Transverse colon (tissue), 4 donors: ENCODE measurements at regions not wholly inside any gene's neighbourhood (a gene's known extent, or its start where the extent isn't known, plus 50 kb on each side); places are given as distances from the start of the nearest gene placed in this dataset.

Source experiments
- DNase-seq: peaks from one replicate; pipeline ENCODE4 v3.0.0-alpha.2; 2019
- H3K27ac ChIP-seq, 4 donors: fragments of 200-600 bp; sonication (generic); 2 replicates each; pipeline ENCODE4 v1.5.1; 2016 to 2018; ENCODE audit warnings: inconsistent platforms in 4 of 4
- H3K27me3 ChIP-seq: fragments of 200-600 bp; sonication (generic); 2 replicates; pipeline ENCODE4 v1.5.1; 2017; ENCODE audit warnings: inconsistent platforms
- H3K36me3 ChIP-seq, 4 donors: fragments of 200-600 bp; sonication (generic); 2 replicates each; pipeline ENCODE4 v1.5.1; 2017 to 2019; ENCODE audit warnings: inconsistent platforms in 4 of 4
- H3K4me1 ChIP-seq, 4 donors: fragments of 200-600 bp; sonication (generic); 2 replicates each; pipeline ENCODE4 v1.5.1; 2017 to 2020; ENCODE audit warnings: inconsistent platforms in 4 of 4
- H3K4me3 ChIP-seq, 4 donors: fragments of 200-600 bp; sonication (generic); 1 replicate in 1 of 4; 2 replicates in 3 of 4; pipeline versions ENCODE4 v1.5.1 to v1.6.1; 2017 to 2019; ENCODE audit warnings: inconsistent platforms in 4 of 4
- H3K9me3 ChIP-seq, 2 donors: fragments of 200-600 bp; sonication (generic); 2 replicates each; pipeline ENCODE4 v1.5.1; 2017 to 2019; ENCODE audit warnings: inconsistent platforms in 2 of 2
- CTCF ChIP-seq, 5 experiments: fragments of 200-600 bp in 3 of 5; fragments of 450-650 bp in 2 of 5; sonication (generic) in 3 of 5; IDR thresholded peaks; 1 replicate in 2 of 5; 2 replicates in 3 of 5; pipeline ENCODE4 v1.5.1; 2016 to 2017; ENCODE audit warnings: antibody characterized with exemption in 5 of 5, inconsistent platforms in 3 of 5, mild to moderate bottlenecking in 2 of 5, moderate library complexity in 1 of 5
- EP300 ChIP-seq: sonication (generic); formaldehyde crosslinking; IDR thresholded peaks from one replicate; pipeline ENCODE4 v1.6.1; 2017; ENCODE audit warnings: antibody characterized with exemption, low read depth
- POLR2A ChIP-seq: fragments of 450-650 bp; IDR thresholded peaks from one replicate; pipeline ENCODE4 v1.6.1; 2016; ENCODE audit warnings: antibody characterized with exemption, mild to moderate bottlenecking, moderate library complexity
- POLR2AphosphoS5 ChIP-seq, 3 donors: sonication (generic); formaldehyde crosslinking; IDR thresholded peaks; one replicate each; pipeline ENCODE4 v1.6.1; 2016; ENCODE audit warnings: antibody characterized with exemption in 3 of 3
- WGBS, 2 donors: methylation state at CpG; one replicate each; pipeline ENCODE4 v1.1.5; 2018; ENCODE audit warnings: low coverage in 1 of 2; 5-methylcytosine and 5-hydroxymethylcytosine counted together
- in situ Hi-C, 4 donors: fragments of 200-750 bp; cut with MboI; loops; one replicate each; pipeline versions ENCODE4 v1.15.0 to v1.15.1; 2017; ENCODE audit warnings: low sequenced_read_pairs in 3 of 4, low pct_ligation_motif_present in 1 of 4, low pct_unique_long_range_greater_than_20kb in 1 of 4
- intact Hi-C: fragments of 100-400 bp; cut with DNase I; formaldehyde crosslinking; loops from one replicate; pipeline ENCODE4 v1.15.1; 2023; ENCODE audit warnings: low total_unique reads

DNA sequence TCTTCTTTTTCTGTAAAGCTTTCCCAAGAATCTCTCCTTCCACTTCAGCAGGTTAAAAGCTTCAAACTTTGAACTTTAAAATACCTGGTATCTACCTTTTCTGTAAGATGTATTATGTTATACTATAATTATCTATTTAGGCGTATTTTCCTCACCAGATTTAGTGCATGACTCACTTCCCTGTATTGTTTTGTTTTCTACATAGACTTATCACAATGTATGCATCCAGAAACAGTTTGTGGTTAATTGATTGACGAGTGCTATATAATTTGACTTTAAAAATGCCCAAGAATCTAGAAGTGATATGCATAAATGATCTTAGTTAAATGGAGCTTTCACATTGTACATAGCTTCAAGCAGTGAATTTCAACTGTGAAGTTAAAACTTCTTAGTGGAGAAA is 473.9 kb upstream of the CDH2 start:
- TF ChIP-seq POLR2A, result no peak
- no peak for TF ChIP-seq CTCF (IDR thresholded peaks at IDR 0.05)
- TF ChIP-seq POLR2AphosphoS5 (IDR thresholded peaks at IDR 0.05), result no peak
- TF ChIP-seq EP300, result no peak
- no peaks in the 10 kb centered on the region for H3K36me3 ChIP-seq
- no peaks in the 10 kb centered on the region for H3K9me3 ChIP-seq
- H3K4me3 ChIP-seq, result no peak overlapping the region
- in situ Hi-C loops (loop anchor here in 1 of 4 donors (25.0 kb wide), 1 partner anchor 136 kb away; no protein-coding TSS in a partner anchor), intact Hi-C loops (no loop called here)
- 61 to 78% methylated on average over 2 of the region's 2 CpGs for WGBS, 2 donors
- H3K27me3 ChIP-seq, result no peaks in the 10 kb centered on the region
- no peaks in the 10 kb centered on the region for H3K4me1 ChIP-seq
- no peak for DNase-seq
- no peak overlapping the region for H3K27ac ChIP-seq

- in situ Hi-C loops, result no loop called here
- no peaks in the 10 kb centered on the region for H3K9me3 ChIP-seq
- no peak for DNase-seq
- H3K4me3 ChIP-seq, result no peak overlapping the region
- TF ChIP-seq CTCF (IDR thresholded peaks at IDR 0.05) (no peak), EP300 (no peak), POLR2A (no peak), POLR2AphosphoS5 (IDR thresholded peaks at IDR 0.05) (no peak)
- H3K4me1 ChIP-seq, result no peaks in the 10 kb centered on the region
- intact Hi-C loops, result no loop called here
- no peak overlapping the region for H3K27ac ChIP-seq
- WGBS, 2 donors, result 63 to 82% methylated on average over 3 of the region's 3 CpGs
- no peaks in the 10 kb centered on the region for H3K36me3 ChIP-seq
- H3K27me3 ChIP-seq, result no peaks in the 10 kb centered on the region
Measured at GRCh38 chr18:28647961-28648360, 471.0 kb upstream of the CDH2 start.

DNA sequence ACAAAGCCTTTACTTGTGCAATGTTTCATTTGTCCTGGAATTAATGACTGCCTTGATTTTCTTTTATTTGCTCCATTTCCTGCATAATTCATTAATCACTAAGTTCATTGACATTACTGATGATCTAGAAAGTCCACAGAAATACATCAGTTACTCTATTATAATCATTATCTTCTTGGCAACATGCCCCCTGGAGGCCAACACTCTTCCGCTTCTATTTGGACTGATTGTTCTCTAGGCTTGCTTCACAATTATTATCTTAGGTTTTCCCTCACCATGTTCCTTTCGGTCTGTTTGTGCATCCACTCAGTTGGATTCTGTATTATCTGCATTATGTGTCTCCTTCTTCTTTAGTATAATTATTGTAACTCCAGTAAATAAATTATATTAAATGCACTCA is 461.0 kb upstream of the CDH2 start:
- H3K4me3 ChIP-seq, result no peak overlapping the region
- H3K27ac ChIP-seq, result no peak overlapping the region
- H3K9me3 ChIP-seq, result no peaks in the 10 kb centered on the region
- in situ Hi-C loops (no loop called here), intact Hi-C loops (no loop called here)
- no peaks in the 10 kb centered on the region for H3K4me1 ChIP-seq
- no peaks in the 10 kb centered on the region for H3K27me3 ChIP-seq
- TF ChIP-seq EP300, result no peak
- WGBS, 2 donors, result 81 to 83% methylated on average over 2 of the region's 2 CpGs
- H3K36me3 ChIP-seq, result no peaks in the 10 kb centered on the region
- no peak for DNase-seq

DNA sequence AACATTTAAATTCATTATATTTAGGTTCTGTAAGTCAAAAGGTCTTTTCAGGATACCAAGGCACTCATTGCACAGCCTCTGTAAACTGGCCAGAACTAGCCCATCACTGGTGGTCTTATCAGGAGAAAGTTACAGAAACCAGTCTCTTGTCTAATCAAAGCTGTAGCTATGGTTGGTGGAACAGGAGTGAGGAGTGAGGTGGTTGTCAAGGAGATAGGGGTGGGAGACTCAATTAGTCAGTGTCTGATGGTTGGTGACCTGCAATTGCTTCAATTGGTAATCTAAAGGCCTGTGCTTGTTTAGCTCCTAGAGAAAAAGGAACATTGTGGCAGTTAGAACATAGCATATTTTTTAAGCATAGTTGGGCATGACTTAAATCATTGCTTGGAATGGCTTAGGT is 458.6 kb upstream of the CDH2 start:
- no peak for DNase-seq
- H3K27me3 ChIP-seq, result no peaks in the 10 kb centered on the region
- in situ Hi-C loops, result no loop called here

More for the DNA sequence above, 458.6 kb upstream of the CDH2 start:
- no peaks in the 10 kb centered on the region for H3K9me3 ChIP-seq
- intact Hi-C loops, result no loop called here
- H3K27ac ChIP-seq, result no peak overlapping the region
- no peaks in the 10 kb centered on the region for H3K36me3 ChIP-seq
- H3K4me1 ChIP-seq, result no peaks in the 10 kb centered on the region
- TF ChIP-seq CTCF (IDR thresholded peaks at IDR 0.05), result no peak
- TF ChIP-seq POLR2AphosphoS5 (IDR thresholded peaks at IDR 0.05), result no peak
- TF ChIP-seq POLR2A, result no peak
- no peak for TF ChIP-seq EP300
- no peak overlapping the region for H3K4me3 ChIP-seq
